HG02759 (cell line): ENCODE measurements at regions not wholly inside any gene's neighbourhood (a gene's known extent, or its start where the extent isn't known, plus 50 kb on each side); places are given as distances from the start of the nearest gene placed in this dataset.

Experiments
- ATAC-seq: cut with Tn5 transposase; IDR thresholded peaks from one replicate; pipeline ENCODE4 v1.9.1; 2021; ENCODE audit warnings: mild to moderate bottlenecking, moderate library complexity; ENCODE audit not compliant: unreplicated experiment

GRCh38 chr1:189513091-189513490, 964.6 kb downstream of the BRINP3 start:
- no peak for ATAC-seq

GRCh38 chr1:189522441-189522840, 955.2 kb downstream of the BRINP3 start:
- ATAC-seq, result no peak

GRCh38 chr1:189524501-189524900, 953.2 kb downstream of the BRINP3 start:
- no peak for ATAC-seq

- no peak for ATAC-seq
Measured at GRCh38 chr1:189530162-189530561, 947.5 kb downstream of the BRINP3 start.

GRCh38 chr1:189538271-189538670, 939.4 kb downstream of the BRINP3 start:
- no peak for ATAC-seq

- ATAC-seq, result no peak
Measured at GRCh38 chr1:189550498-189550897, 927.2 kb downstream of the BRINP3 start.

DNA sequence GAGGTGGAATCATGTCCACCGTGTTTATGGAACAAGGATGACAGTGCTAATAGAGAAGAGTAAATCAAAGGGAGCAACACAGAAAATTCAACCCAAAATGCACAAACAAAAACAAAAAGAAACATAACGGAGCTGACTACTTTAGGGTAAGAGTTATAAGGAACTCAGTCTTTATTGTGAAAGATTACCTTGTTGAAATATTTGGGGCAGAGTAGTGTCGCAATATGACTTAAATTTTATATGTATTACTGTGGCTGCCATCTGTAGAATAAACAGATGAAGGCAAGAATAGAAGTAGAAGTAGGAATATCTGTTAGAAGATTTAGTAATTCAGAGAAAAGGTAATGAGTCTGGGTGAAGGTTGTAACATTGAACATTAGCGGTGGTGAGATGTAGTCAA, 913.9 kb downstream of the BRINP3 start:
- ATAC-seq, result no peak

- ATAC-seq, result no peak
Measured at GRCh38 chr1:189567890-189568289, 909.8 kb downstream of the BRINP3 start.

GRCh38 chr1:189596197-189596596, 881.5 kb downstream of the BRINP3 start:
- no peak for ATAC-seq

- ATAC-seq, result no peak
Measured at GRCh38 chr1:189597083-189597482, 880.6 kb downstream of the BRINP3 start.

- ATAC-seq, result no peak
Measured at GRCh38 chr1:189605226-189605625, 872.4 kb downstream of the BRINP3 start.

DNA sequence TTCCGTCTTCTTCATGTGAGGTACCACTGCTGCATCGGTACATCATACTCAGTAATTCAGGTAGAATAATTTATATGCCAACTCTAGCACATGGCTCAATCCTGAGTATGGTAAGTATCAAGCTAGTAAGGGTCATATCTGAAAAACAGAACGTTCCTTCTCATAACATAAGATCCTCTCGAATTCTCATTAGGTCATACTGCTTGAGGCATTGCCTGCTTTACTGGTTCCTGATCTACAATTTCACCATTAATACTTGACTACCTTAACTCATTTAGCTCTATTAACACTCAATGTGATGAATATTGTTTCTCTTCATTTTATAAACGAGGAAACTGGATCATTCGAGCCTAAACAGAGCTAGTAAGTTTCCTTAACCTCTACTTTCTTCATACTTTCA, 871.6 kb downstream of the BRINP3 start:
- ATAC-seq, result no peak

GRCh38 chr1:189606795-189607476, 870.7 kb downstream of the BRINP3 start:
- no peak for ATAC-seq

DNA sequence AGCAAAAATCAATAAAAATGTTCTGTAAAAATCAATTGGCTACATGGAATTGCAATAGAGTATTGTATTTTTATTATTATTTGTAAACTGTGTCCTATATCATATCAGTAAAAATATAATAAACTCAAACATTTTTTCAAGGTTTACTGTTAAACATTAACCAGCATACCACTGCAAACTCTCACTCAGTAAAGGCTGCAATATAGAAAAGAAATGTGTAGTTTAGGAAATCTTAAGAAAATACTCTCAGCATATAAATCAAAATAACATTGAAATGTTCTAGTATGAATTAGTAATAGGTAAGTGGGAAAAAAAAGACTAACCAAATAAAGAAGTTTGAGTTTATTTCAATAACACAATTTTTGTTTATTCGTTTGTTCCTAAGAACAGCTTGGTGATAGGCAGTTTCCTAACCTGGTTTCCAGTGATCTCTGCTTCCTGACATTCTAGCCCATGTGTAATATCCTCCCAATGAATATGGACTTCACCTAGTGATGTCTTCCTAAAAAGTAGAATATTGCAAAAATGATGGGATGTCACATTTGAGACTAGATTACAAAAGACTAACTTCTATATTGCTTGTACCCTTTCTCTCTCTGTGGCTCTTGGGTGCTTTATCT, 870.1 kb downstream of the BRINP3 start:
- no peak for ATAC-seq

GRCh38 chr1:189609167-189609566, 868.5 kb downstream of the BRINP3 start:
- ATAC-seq, result no peak

DNA sequence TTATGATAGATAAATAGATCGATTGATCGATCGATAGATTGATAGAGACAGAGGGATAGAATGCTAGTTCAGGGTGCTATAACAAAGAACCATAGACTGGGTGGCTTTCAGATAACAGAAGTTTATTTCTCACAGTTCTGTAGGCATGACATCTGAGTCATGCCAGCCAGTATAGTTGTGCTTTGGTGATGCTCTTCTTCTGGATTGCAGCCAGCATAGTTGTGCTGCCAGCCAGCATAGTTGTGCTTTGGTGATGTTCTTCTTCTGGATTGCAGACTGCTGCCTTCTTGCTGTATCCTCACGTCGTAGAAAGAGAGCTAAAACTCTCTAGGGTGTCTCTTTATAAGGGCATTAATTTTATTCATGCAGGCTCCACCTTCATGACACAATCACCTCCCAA, 860.8 kb downstream of the BRINP3 start:
- ATAC-seq, result no peak

GRCh38 chr1:189619682-189620332, 857.9 kb downstream of the BRINP3 start:
- ATAC-seq, result no peak

GRCh38 chr1:189620471-189620870, 857.2 kb downstream of the BRINP3 start:
- ATAC-seq, result no peak

DNA sequence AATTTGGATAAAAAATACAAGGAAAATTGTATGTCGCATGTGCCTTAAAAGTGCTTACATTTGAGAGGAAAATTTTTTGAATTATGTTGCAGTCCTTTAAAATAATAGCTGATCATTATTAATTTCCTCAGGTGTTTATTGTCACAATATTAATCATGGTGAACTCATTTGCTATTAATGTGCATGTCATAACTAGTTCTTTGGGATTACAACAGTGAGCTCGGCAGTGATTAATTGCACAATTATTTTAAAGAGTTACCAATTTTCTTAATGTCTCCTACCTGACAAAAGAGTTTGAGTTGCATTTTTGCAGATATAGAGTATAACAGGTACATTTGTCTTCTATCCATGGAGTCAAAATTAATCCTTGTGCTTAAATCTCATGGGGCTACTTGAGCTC, 854.3 kb downstream of the BRINP3 start:
- ATAC-seq, result no peak

GRCh38 chr1:189627427-189627826, 850.2 kb downstream of the BRINP3 start:
- no peak for ATAC-seq

DNA sequence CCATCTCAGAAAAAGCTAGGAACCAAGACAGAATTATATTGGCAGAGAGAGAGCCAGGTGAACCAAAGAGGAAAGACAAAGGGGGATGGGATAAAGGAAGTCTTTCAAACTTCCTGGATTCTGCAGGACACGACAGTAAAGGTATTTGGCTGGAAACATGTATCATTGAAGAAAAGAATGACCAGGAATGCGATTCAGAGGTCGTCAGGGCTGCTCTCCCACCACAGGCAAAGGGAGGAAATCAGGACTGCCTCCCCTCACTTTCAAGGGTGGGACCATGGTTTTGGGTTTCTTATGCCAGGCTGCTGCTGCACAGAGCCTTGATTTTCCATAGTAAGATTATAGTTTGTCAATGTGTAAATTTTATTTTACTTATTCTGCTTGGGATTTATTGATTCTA, 848.8 kb downstream of the BRINP3 start:
- no peak for ATAC-seq

GRCh38 chr1:189633658-189634057, 844.0 kb downstream of the BRINP3 start:
- ATAC-seq, result no peak
